Stomach (tissue), 4 donors: ENCODE measurements at regions not wholly inside any gene's neighbourhood (a gene's known extent, or its start where the extent isn't known, plus 50 kb on each side); places are given as distances from the start of the nearest gene placed in this dataset.

Experiments used
- CTCF ChIP-seq, 7 experiments: fragments of 450-650 bp in 4 of 7; fragments of 200-600 bp in 3 of 7; sonication (generic) in 3 of 7; IDR thresholded peaks; one replicate each; pipeline ENCODE4 v1.5.1; 2016 to 2019; ENCODE audit warnings: antibody characterized with exemption in 7 of 7, control low read depth in 2 of 7, mild to moderate bottlenecking in 1 of 7
- EP300 ChIP-seq: sonication (generic); formaldehyde crosslinking; IDR thresholded peaks from one replicate; pipeline ENCODE4 v1.6.1; 2017; ENCODE audit warnings: antibody characterized with exemption
- POLR2A ChIP-seq, 4 donors: fragments of 450-650 bp; IDR thresholded peaks; one replicate each; pipeline ENCODE4 v1.6.1; 2016; ENCODE audit warnings: antibody characterized with exemption in 4 of 4, control low read depth in 2 of 4, mild to moderate bottlenecking in 1 of 4, moderate library complexity in 1 of 4
- POLR2AphosphoS5 ChIP-seq, 3 donors: sonication (generic); formaldehyde crosslinking; IDR thresholded peaks; one replicate each; pipeline ENCODE4 v1.6.1; 2016; ENCODE audit warnings: antibody characterized with exemption in 3 of 3

GRCh38 chr5:2190549-2190948 lies 307.8 kb upstream of the IRX4 start:
- TF ChIP-seq CTCF (IDR thresholded peaks at IDR 0.05) (no peak), POLR2A (IDR thresholded peaks at IDR 0.05) (no peak), EP300 (no peak), POLR2AphosphoS5 (IDR thresholded peaks at IDR 0.05) (no peak)
